ENCODE measurements at regions not wholly inside any gene's neighbourhood (a gene's known extent, or its start where the extent isn't known, plus 50 kb on each side); places are given as distances from the start of the nearest gene placed in this dataset.

DNA sequence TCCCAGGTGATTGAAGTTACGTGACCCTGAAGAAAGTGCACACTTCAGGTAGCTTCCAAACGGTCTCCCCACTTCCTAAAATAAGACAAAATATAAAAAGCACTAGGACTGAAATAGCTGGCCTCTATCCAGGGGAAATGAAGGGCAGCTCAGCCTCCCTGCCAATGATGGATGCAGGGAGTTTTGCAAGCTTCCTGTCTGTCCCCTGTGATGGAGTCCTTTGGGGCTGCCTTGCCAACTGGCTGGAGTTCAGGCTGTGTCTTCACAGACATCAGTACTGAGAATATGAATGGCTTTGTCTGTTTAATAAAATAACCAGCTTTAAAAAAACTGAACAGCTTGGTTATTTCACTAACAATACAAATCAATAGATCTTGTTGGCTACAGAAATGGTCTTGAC is 101.4 kb upstream of the GPR12 start:
- Histone ChIP-seq H3K4me1 (replicated peaks in 1 of 4; ENCODE audit: control insufficient read depth in 3 of 4, insufficient read depth in 4 of 4, low read length in 3 of 4) (no peaks in the 10 kb centered on the region), H2BK5ac (ENCODE audit: low read depth, low read length) (no peak overlapping the region), H3K4ac (replicated peaks; ENCODE audit: insufficient read length, low read depth, low read length) (no peak overlapping the region), H2BK15ac (ENCODE audit: low read length) (no peak overlapping the region), H2AK5ac (ENCODE audit: low read depth, low read length) (no peak overlapping the region), H4K20me1 (replicated peaks in 1 of 2; ENCODE audit: control insufficient read depth in 1 of 2, insufficient read depth in 2 of 2, low read length in 2 of 2) (peaks cover 0 to 2% of the 10 kb centered on the region in 2 experiments), H3K18ac (ENCODE audit: extremely low read depth, low read length) (no peak overlapping the region), H3K36me3 (ENCODE audit: control insufficient read depth in 2 of 4, insufficient read depth in 4 of 4, low read length in 3 of 4) (no peaks in the 10 kb centered on the region), H2BK20ac (ENCODE audit: low read length) (no peak overlapping the region), H3K27ac (ENCODE audit: low read depth, low read length) (no peak overlapping the region), H2BK12ac (ENCODE audit: low read depth, low read length) (no peak overlapping the region), H3K56ac (replicated peaks; ENCODE audit: insufficient read length, low read depth, low read length) (no peak overlapping the region), H3K79me2 (ENCODE audit: control insufficient read depth in 1 of 2, insufficient read depth in 2 of 2, low read length in 2 of 2) (no peaks in the 10 kb centered on the region), H3K79me1 (ENCODE audit: low read depth, low read length) (no peaks in the 10 kb centered on the region), H3K14ac (ENCODE audit: insufficient read length) (no peak overlapping the region), H3K27me3 (replicated peaks in 1 of 4; ENCODE audit: control insufficient read depth in 3 of 4, extremely low read depth in 1 of 4, insufficient read depth in 3 of 4, low read length in 3 of 4) (no peaks in the 10 kb centered on the region; a peak in 1 of 7 replicates), H3K23me2 (ENCODE audit: low read depth, low read length) (no peaks in the 10 kb centered on the region), H4K5ac (ENCODE audit: insufficient read length, low read depth, low read length) (no peak overlapping the region), H4K91ac (replicated peaks; ENCODE audit: insufficient read length, low read length) (no peak overlapping the region), H2BK120ac (replicated peaks; ENCODE audit: low read depth, low read length) (no peak overlapping the region), H3K23ac (ENCODE audit: insufficient read length) (no peak overlapping the region), H2AFZ (ENCODE audit: low read length) (no peak overlapping the region), H3K9ac (replicated peaks in 1 of 4; ENCODE audit: extremely low read depth in 1 of 4, low read depth in 3 of 4, low read length in 3 of 4) (no peak overlapping the region), H4K8ac (ENCODE audit: extremely low read depth, insufficient read depth, low read length) (no peak overlapping the region), H3K4me3 (ENCODE audit: extremely low read depth in 1 of 4, insufficient read depth in 2 of 4, low read depth in 3 of 4, low read length in 4 of 4) (no peak overlapping the region), H3K9me3 (ENCODE audit: insufficient read depth in 2 of 2, low read depth in 1 of 2, low read length in 1 of 2) (no peaks in the 10 kb centered on the region; a peak in 1 of 4 replicates), H3K4me2 (ENCODE audit: insufficient read depth in 1 of 2, low read depth in 2 of 2, low read length in 2 of 2) (no peak overlapping the region)
- FAIRE-seq = no peak
- ChIA-PET POLR2A (ENCODE audit: partially characterized antibody) (interaction anchor here (0.7 kb wide), 1 partner anchor 12 kb away, joined by 3 read pairs; no protein-coding TSS in a partner anchor), CTCF (ENCODE audit: partially characterized antibody) (interaction anchor here (1.9 to 2.0 kb wide), 2 partner anchors 9 to 11 kb away, joined by 7 to 8 read pairs; no protein-coding TSS in a partner anchor)
- 89% methylated on average over 2 of the region's 2 CpGs; no CpG with 5 or more reads in 1 of the 2 experiments for WGBS, 2 experiments (ENCODE audit: extremely low coverage in 1 of 2, insufficient coverage in 1 of 2, insufficient read length in 1 of 2, insufficient replicate concordance in 2 of 2, low coverage in 1 of 2, low lambda C conversion rate in 2 of 2, missing lambda C conversion rate in 1 of 2)
- DNase-seq (ENCODE audit: low read depth in 1 of 2, low spot score in 2 of 2) = no peak

All from H1 (cell line).